ENCODE measurements at regions not wholly inside any gene's neighbourhood (a gene's known extent, or its start where the extent isn't known, plus 50 kb on each side); places are given as distances from the start of the nearest gene placed in this dataset.

DNA sequence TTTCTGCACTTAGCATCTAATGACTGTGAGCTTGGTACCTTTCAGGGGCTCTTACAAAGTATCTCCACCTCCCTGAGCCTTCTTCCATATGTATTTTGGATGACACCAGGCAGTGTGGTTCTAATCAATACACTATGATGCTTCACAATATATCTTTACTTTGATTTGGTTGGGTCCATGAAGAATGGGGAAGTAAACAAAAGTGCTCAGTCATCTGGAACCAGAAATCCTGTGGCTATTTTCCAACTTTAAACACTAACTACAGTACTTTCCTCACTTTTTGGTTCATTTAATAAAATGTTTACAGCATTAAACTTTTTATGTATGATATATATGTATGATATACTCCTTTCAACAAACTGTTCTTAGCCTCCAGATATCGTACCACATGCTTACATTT is 216.4 kb upstream of the AFF2 start:
- TF ChIP-seq, protein P1, sequence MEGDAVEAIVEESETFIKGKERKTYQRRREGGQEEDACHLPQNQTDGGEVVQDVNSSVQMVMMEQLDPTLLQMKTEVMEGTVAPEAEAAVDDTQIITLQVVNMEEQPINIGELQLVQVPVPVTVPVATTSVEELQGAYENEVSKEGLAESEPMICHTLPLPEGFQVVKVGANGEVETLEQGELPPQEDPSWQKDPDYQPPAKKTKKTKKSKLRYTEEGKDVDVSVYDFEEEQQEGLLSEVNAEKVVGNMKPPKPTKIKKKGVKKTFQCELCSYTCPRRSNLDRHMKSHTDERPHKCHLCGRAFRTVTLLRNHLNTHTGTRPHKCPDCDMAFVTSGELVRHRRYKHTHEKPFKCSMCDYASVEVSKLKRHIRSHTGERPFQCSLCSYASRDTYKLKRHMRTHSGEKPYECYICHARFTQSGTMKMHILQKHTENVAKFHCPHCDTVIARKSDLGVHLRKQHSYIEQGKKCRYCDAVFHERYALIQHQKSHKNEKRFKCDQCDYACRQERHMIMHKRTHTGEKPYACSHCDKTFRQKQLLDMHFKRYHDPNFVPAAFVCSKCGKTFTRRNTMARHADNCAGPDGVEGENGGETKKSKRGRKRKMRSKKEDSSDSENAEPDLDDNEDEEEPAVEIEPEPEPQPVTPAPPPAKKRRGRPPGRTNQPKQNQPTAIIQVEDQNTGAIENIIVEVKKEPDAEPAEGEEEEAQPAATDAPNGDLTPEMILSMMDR (IDR thresholded peaks at IDR 0.05) = no peak
- no peak for TF ChIP-seq POLR2A (IDR thresholded peaks at IDR 0.05)

Data from Peyer's patch (tissue), 4 donors.